DOHH2 (cell line): ENCODE measurements at regions not wholly inside any gene's neighbourhood (a gene's known extent, or its start where the extent isn't known, plus 50 kb on each side); places are given as distances from the start of the nearest gene placed in this dataset.

Experiments
- H3F3A ChIP-seq: fragments of 200-600 bp; sonication (generic), shearing (Covaris generic); 2 replicates; pipeline ENCODE4 v1.6.0; 2016; ENCODE audit warnings: antibody characterized with exemption, mild to moderate bottlenecking; ENCODE audit not compliant: control insufficient read depth, insufficient read depth
- H3K27ac ChIP-seq: fragments of 200-600 bp; sonication (generic); 2 replicates; pipeline ENCODE4 v1.5.1; 2014; ENCODE audit warnings: low read depth, mild to moderate bottlenecking, low read length, moderate library complexity
- H3K27me3 ChIP-seq: fragments of 200-600 bp; sonication (generic); 2 replicates; pipeline ENCODE4 v1.6.1; 2014; ENCODE audit warnings: mild to moderate bottlenecking, low read length, mixed read lengths; ENCODE audit not compliant: control insufficient read depth
- H3K36me3 ChIP-seq: fragments of 200-600 bp; sonication (generic); 2 replicates; pipeline ENCODE4 v1.6.1; 2014; ENCODE audit warnings: mild to moderate bottlenecking, low read length, moderate library complexity, mixed read lengths; ENCODE audit not compliant: control insufficient read depth
- H3K4me1 ChIP-seq: fragments of 200-600 bp; sonication (generic); 2 replicates; pipeline ENCODE4 v1.6.1; 2014; ENCODE audit warnings: mild to moderate bottlenecking, low read length, mixed read lengths; ENCODE audit not compliant: control insufficient read depth
- H3K4me2 ChIP-seq: fragments of 200-600 bp; sonication (generic); 2 replicates; pipeline ENCODE4 v1.6.0; 2014; ENCODE audit warnings: mild to moderate bottlenecking, low read length, moderate library complexity
- H3K4me3 ChIP-seq: fragments of 200-600 bp; sonication (generic); 2 replicates; pipeline ENCODE4 v1.5.1; 2014; ENCODE audit warnings: mild to moderate bottlenecking, low read length, mixed read lengths
- H3K79me2 ChIP-seq: fragments of 200-600 bp; sonication (generic); 2 replicates; pipeline ENCODE4 v1.6.1; 2014; ENCODE audit warnings: mild to moderate bottlenecking, low read length, mixed read lengths; ENCODE audit not compliant: control insufficient read depth
- H3K9me2 ChIP-seq: fragments of 200-600 bp; sonication (generic); replicated peaks from 2 replicates; pipeline ENCODE4 v1.6.1; 2014; ENCODE audit warnings: mild to moderate bottlenecking, low read length, mixed read lengths; ENCODE audit not compliant: control insufficient read depth
- H3K9me3 ChIP-seq: fragments of 200-600 bp; sonication (generic); 2 replicates; pipeline ENCODE4 v1.6.1; 2014; ENCODE audit warnings: antibody characterized with exemption, low read length, mixed read lengths; ENCODE audit not compliant: control insufficient read depth, insufficient read depth
- H4K20me1 ChIP-seq: fragments of 200-600 bp; sonication (generic); 2 replicates; pipeline ENCODE4 v1.6.0; 2014; ENCODE audit warnings: low read depth, mild to moderate bottlenecking, antibody characterized with exemption, low read length, moderate library complexity; ENCODE audit not compliant: control insufficient read depth, insufficient read depth
- CTCF ChIP-seq: fragments of 200-600 bp; sonication (generic); IDR thresholded peaks from one replicate; pipeline ENCODE4 v1.5.1; 2014; ENCODE audit warnings: antibody characterized with exemption, mild to moderate bottlenecking, low read depth, low read length; ENCODE audit not compliant: poor library complexity, severe bottlenecking
- EZH2phosphoT487 ChIP-seq: fragments of 200-600 bp; sonication (generic); IDR thresholded peaks from 2 replicates; pipeline ENCODE4 v1.6.1; 2017; ENCODE audit warnings: borderline replicate concordance, mild to moderate bottlenecking, antibody characterized with exemption, low read length, moderate library complexity, mixed read lengths

GRCh38 chr3:176820764-176821163 lies 376.5 kb downstream of the TBL1XR1 start:
- Histone ChIP-seq H3K36me3 (no peaks in the 10 kb centered on the region), H4K20me1 (no peaks in the 10 kb centered on the region), H3K79me2 (no peaks in the 10 kb centered on the region), H3K4me3 (no peak overlapping the region), H3F3A (no peaks in the 10 kb centered on the region), H3K27ac (no peak overlapping the region), H3K4me2 (no peak overlapping the region), H3K4me1 (no peaks in the 10 kb centered on the region), H3K27me3 (no peaks in the 10 kb centered on the region), H3K9me2 (no peaks in the 10 kb centered on the region), H3K9me3 (no peaks in the 10 kb centered on the region)
- TF ChIP-seq CTCF (no peak), EZH2phosphoT487 (no peak)

GRCh38 chr3:176816937-176817336 lies 380.3 kb downstream of the TBL1XR1 start:
- Histone ChIP-seq H3K36me3 (no peaks in the 10 kb centered on the region), H3K9me2 (no peaks in the 10 kb centered on the region), H3K4me3 (no peak overlapping the region), H3K9me3 (no peaks in the 10 kb centered on the region), H3K27ac (no peak overlapping the region), H3F3A (no peaks in the 10 kb centered on the region), H3K4me1 (no peaks in the 10 kb centered on the region), H3K4me2 (no peak overlapping the region), H4K20me1 (no peaks in the 10 kb centered on the region), H3K27me3 (no peaks in the 10 kb centered on the region), H3K79me2 (no peaks in the 10 kb centered on the region)
- TF ChIP-seq EZH2phosphoT487 (no peak), CTCF (no peak)

GRCh38 chr3:176814285-176814684 lies 383.0 kb downstream of the TBL1XR1 start:
- Histone ChIP-seq H3K27me3 (no peaks in the 10 kb centered on the region), H3K9me3 (no peaks in the 10 kb centered on the region), H3K4me1 (no peaks in the 10 kb centered on the region), H3K9me2 (no peaks in the 10 kb centered on the region), H3K4me3 (no peak overlapping the region), H3K27ac (no peak overlapping the region), H3K4me2 (no peak overlapping the region), H4K20me1 (no peaks in the 10 kb centered on the region), H3K36me3 (no peaks in the 10 kb centered on the region), H3K79me2 (no peaks in the 10 kb centered on the region), H3F3A (no peaks in the 10 kb centered on the region)
- TF ChIP-seq CTCF (peak; percentile 66), EZH2phosphoT487 (no peak)

- Histone ChIP-seq H4K20me1 (no peaks in the 10 kb centered on the region), H3K4me3 (no peak overlapping the region), H3K79me2 (no peaks in the 10 kb centered on the region), H3K27ac (no peak overlapping the region), H3K9me2 (no peaks in the 10 kb centered on the region), H3K36me3 (no peaks in the 10 kb centered on the region), H3K4me1 (no peaks in the 10 kb centered on the region), H3K27me3 (no peaks in the 10 kb centered on the region), H3K4me2 (no peak overlapping the region), H3F3A (no peaks in the 10 kb centered on the region), H3K9me3 (no peaks in the 10 kb centered on the region)
- TF ChIP-seq EZH2phosphoT487 (no peak), CTCF (no peak)
Observed at GRCh38 chr3:176807938-176808337, 389.3 kb downstream of the TBL1XR1 start.
